HG03460 (cell line): ENCODE measurements at regions not wholly inside any gene's neighbourhood (a gene's known extent, or its start where the extent isn't known, plus 50 kb on each side); places are given as distances from the start of the nearest gene placed in this dataset.
"Not testable (repeated sequence)": the region's sequence is repeated elsewhere in the genome, so short reads cannot be mapped to it uniquely, and the experiment has no call there.

Experiments
- ATAC-seq: cut with Tn5 transposase; IDR thresholded peaks from one replicate; pipeline ENCODE4 v1.9.1; 2021; ENCODE audit not compliant: unreplicated experiment

- no peak for ATAC-seq
These were observed 392.1 kb upstream of the FRG1 start for GRCh38 chr4:189548484-189549125.

GRCh38 chr4:189551931-189552670 lies 388.6 kb upstream of the FRG1 start:
- ATAC-seq: not testable (repeated sequence)

- not testable (repeated sequence) for ATAC-seq
These were observed 380.1 kb upstream of the FRG1 start for GRCh38 chr4:189560605-189561004.

GRCh38 chr4:189563751-189564150 lies 376.9 kb upstream of the FRG1 start:
- ATAC-seq: not testable (repeated sequence)

GRCh38 chr4:189566271-189566670 lies 374.4 kb upstream of the FRG1 start:
- not testable (repeated sequence) for ATAC-seq

GRCh38 chr4:189566900-189567299 lies 373.8 kb upstream of the FRG1 start:
- not testable (repeated sequence) for ATAC-seq

- not testable (repeated sequence) for ATAC-seq
These were observed 361.0 kb upstream of the FRG1 start for GRCh38 chr4:189579645-189580044.

GRCh38 chr4:189586908-189587632 lies 353.6 kb upstream of the FRG1 start:
- ATAC-seq: not testable (repeated sequence)

- not testable (repeated sequence) for ATAC-seq
These were observed 351.5 kb upstream of the FRG1 start for GRCh38 chr4:189589201-189589600.

GRCh38 chr4:189592890-189593289 lies 347.8 kb upstream of the FRG1 start:
- ATAC-seq: no peak

GRCh38 chr4:189597341-189597740 lies 343.3 kb upstream of the FRG1 start:
- no peak for ATAC-seq

GRCh38 chr4:189600264-189600663 lies 340.4 kb upstream of the FRG1 start:
- no peak for ATAC-seq

GRCh38 chr4:189600718-189601435 lies 339.8 kb upstream of the FRG1 start:
- no peak for ATAC-seq

- not testable (repeated sequence) for ATAC-seq
These were observed 337.8 kb upstream of the FRG1 start for GRCh38 chr4:189602827-189603226.

GRCh38 chr4:189610571-189610970 lies 330.1 kb upstream of the FRG1 start:
- not testable (repeated sequence) for ATAC-seq

GRCh38 chr4:189613207-189613606 lies 327.5 kb upstream of the FRG1 start:
- ATAC-seq: no peak

- ATAC-seq: no peak
These were observed 325.4 kb upstream of the FRG1 start for GRCh38 chr4:189615217-189615663.

- not testable (repeated sequence) for ATAC-seq
These were observed 322.9 kb upstream of the FRG1 start for GRCh38 chr4:189617741-189618140.

GRCh38 chr4:189619441-189620250 lies 321.0 kb upstream of the FRG1 start:
- ATAC-seq: not testable (repeated sequence)

- ATAC-seq: not testable (repeated sequence)
These were observed 318.1 kb upstream of the FRG1 start for GRCh38 chr4:189622574-189622973.
